HepG2 (cell line): ENCODE measurements at regions not wholly inside any gene's neighbourhood (a gene's known extent, or its start where the extent isn't known, plus 50 kb on each side); places are given as distances from the start of the nearest gene placed in this dataset.
"Not testable (repeated sequence)": the region's sequence is repeated elsewhere in the genome, so short reads cannot be mapped to it uniquely, and the experiment has no call there.

ENCODE experiments used
- ATF7 ChIP-seq, 2 experiments: fragments of 450-650 bp in 1 of 2; sonication (generic) in 1 of 2; formaldehyde crosslinking in 1 of 2; IDR thresholded peaks; 2 replicates each; pipeline versions ENCODE4 v1.4.0 to v1.6.1; 2016 to 2020; ENCODE audit warnings: antibody characterized with exemption in 1 of 2, mild to moderate bottlenecking in 1 of 2, missing genetic modification reagents in 1 of 2
- LCORL ChIP-seq, 2 experiments: fragments of 450-650 bp in 1 of 2; sonication (generic) in 1 of 2; formaldehyde crosslinking in 1 of 2; IDR thresholded peaks; 2 replicates each; pipeline versions ENCODE4 v1.5.0 to v1.6.1; 2017 to 2020; ENCODE audit warnings: antibody characterized with exemption in 1 of 2, missing genetic modification reagents in 1 of 2
- ZBTB40 ChIP-seq, 2 experiments: fragments of 450-650 bp in 1 of 2; sonication (generic) in 1 of 2; formaldehyde crosslinking in 1 of 2; IDR thresholded peaks; 2 replicates each; pipeline versions ENCODE4 v1.6.1 to v1.8.0; 2016 to 2022; ENCODE audit warnings: antibody characterized with exemption in 1 of 2, mild to moderate bottlenecking in 1 of 2, missing genetic modification reagents in 1 of 2

GRCh38 chr2:91559269-91559668 is 2867.8 kb downstream of the RPIA start (continued):
- TF ChIP-seq ZBTB40 (IDR thresholded peaks at IDR 0.05) (peak; percentile 22; the same call in 1 of the 2 replicates), ATF7 (IDR thresholded peaks at IDR 0.05) (peak; percentile 98), LCORL (IDR thresholded peaks at IDR 0.05) (peak; percentile 19; the same call in 1 of the 2 replicates)
- not testable (repeated sequence) for TF ChIP-seq ZBTB40, ATF7, LCORL (CRISPR knock-in tag; IDR thresholded peaks at IDR 0.05)
- TF ChIP-seq, all 625 proteins: peak for 10; not testable (repeated sequence) for 615
